Upper lobe of right lung (tissue), 1 donor: ENCODE measurements at regions not wholly inside any gene's neighbourhood (a gene's known extent, or its start where the extent isn't known, plus 50 kb on each side); places are given as distances from the start of the nearest gene placed in this dataset.
"Not testable (repeated sequence)": the region's sequence is repeated elsewhere in the genome, so short reads cannot be mapped to it uniquely, and the experiment has no call there.

Experiments used
- ATAC-seq: fragments of 200-7000 bp; cut with Tn5 transposase; one replicate; pipeline ENCODE4 v1.9.1; 2020; ENCODE audit warnings: mild to moderate bottlenecking, moderate library complexity
- DNase-seq: peaks from one replicate; pipeline ENCODE4 v3.0.0-alpha.2; 2020
- H3K27ac ChIP-seq: fragments of 200-600 bp; one replicate; pipeline ENCODE4 v1.8.0; 2022
- H3K27me3 ChIP-seq: fragments of 200-600 bp; one replicate; pipeline ENCODE4 v1.8.0; 2022; ENCODE audit warnings: mild to moderate bottlenecking
- H3K36me3 ChIP-seq: fragments of 200-600 bp; one replicate; pipeline ENCODE4 v1.8.0; 2022
- H3K4me1 ChIP-seq: fragments of 200-600 bp; one replicate; pipeline ENCODE4 v1.8.0; 2022
- H3K4me3 ChIP-seq: fragments of 200-600 bp; one replicate; pipeline ENCODE4 v1.8.0; 2022; ENCODE audit warnings: mild to moderate bottlenecking
- H3K9me3 ChIP-seq: fragments of 200-600 bp; one replicate; pipeline ENCODE4 v1.8.0; 2022
- intact Hi-C: fragments of 100-400 bp; cut with DNase I; formaldehyde crosslinking; loops from one replicate; pipeline ENCODE4 v1.11.0; 2022
- TF ChIP-seq, protein P1 (sequence below): fragments of 200-600 bp; IDR thresholded peaks from one replicate; pipeline ENCODE4 v1.8.0; 2022; ENCODE audit warnings: antibody characterized with exemption
- donor health status: DM: no; HTN: yes; CAD: no; lungs with severe emphysema.

DNA sequence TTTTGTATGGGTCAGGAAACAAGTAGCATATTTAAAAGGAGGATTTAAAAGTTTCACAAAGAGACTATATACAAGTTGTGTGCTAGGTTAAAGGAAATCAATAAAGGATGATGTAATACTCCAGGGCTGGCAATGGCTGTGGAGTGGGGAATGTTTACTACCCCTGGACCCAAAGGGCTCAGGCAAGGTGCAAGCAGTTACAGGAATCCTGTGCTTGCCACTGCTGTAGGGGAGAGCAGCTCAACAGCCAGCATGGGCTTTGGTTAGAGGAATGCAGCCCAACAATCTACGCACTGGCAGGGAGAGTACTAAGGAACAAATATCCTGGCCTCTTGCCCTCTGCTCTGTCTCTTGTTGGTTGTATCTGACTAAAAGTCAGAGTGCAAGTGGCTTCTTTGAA is 1642.2 kb downstream of the KHDRBS2 start:
- intact Hi-C loops: no loop called here

GRCh38 chr6:60639185-60639584 is 1646.8 kb downstream of the KHDRBS2 start:
- H3K4me1 ChIP-seq, H3K4me3 ChIP-seq, H3K9me3 ChIP-seq, H3K27ac ChIP-seq, H3K27me3 ChIP-seq, ATAC-seq, intact Hi-C loops, DNase-seq, H3K36me3 ChIP-seq: not testable (repeated sequence)

More for the DNA sequence above, 1642.2 kb downstream of the KHDRBS2 start:
- Histone ChIP-seq H3K36me3 (no peaks in the 10 kb centered on the region), H3K27ac (no peak overlapping the region), H3K27me3 (no peaks in the 10 kb centered on the region), H3K4me3 (no peak overlapping the region), H3K9me3 (no peaks in the 10 kb centered on the region), H3K4me1 (no peaks in the 10 kb centered on the region)
- no peak for DNase-seq
- no peak for ATAC-seq
- TF ChIP-seq, protein P1, sequence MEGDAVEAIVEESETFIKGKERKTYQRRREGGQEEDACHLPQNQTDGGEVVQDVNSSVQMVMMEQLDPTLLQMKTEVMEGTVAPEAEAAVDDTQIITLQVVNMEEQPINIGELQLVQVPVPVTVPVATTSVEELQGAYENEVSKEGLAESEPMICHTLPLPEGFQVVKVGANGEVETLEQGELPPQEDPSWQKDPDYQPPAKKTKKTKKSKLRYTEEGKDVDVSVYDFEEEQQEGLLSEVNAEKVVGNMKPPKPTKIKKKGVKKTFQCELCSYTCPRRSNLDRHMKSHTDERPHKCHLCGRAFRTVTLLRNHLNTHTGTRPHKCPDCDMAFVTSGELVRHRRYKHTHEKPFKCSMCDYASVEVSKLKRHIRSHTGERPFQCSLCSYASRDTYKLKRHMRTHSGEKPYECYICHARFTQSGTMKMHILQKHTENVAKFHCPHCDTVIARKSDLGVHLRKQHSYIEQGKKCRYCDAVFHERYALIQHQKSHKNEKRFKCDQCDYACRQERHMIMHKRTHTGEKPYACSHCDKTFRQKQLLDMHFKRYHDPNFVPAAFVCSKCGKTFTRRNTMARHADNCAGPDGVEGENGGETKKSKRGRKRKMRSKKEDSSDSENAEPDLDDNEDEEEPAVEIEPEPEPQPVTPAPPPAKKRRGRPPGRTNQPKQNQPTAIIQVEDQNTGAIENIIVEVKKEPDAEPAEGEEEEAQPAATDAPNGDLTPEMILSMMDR: no peak
